HG03097 (cell line): ENCODE measurements at regions not wholly inside any gene's neighbourhood (a gene's known extent, or its start where the extent isn't known, plus 50 kb on each side); places are given as distances from the start of the nearest gene placed in this dataset.
A peak's percentile ranks its signal among the peaks of the same experiment; 100 is the strongest.

ENCODE experiments used
- ATAC-seq: cut with Tn5 transposase; IDR thresholded peaks from one replicate; pipeline ENCODE4 v1.9.1; 2021; ENCODE audit not compliant: unreplicated experiment, low FRiP score

DNA sequence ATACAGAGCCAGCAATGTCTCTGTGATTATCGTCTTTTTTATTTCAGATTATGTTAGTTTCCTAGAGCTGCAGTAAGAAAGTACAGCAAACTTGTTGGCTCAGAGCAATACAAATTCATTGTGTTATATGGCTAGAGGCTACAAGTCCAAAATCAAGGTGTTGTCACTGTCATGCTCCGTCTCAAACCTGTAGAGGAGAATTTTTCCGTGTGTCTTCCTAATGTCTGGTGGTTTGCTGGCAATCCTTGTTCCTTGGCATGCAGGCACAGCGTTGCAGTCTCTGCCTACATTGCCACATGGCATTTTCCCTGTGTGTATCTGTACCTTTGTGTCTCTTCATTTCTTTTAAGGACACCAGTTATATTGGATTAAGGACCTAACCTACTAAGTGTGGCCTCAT, 244.4 kb downstream of the LRRIQ3 start:
- ATAC-seq = no peak

GRCh38 chr1:73953186-73953585, 244.8 kb downstream of the LRRIQ3 start:
- no peak for ATAC-seq

DNA sequence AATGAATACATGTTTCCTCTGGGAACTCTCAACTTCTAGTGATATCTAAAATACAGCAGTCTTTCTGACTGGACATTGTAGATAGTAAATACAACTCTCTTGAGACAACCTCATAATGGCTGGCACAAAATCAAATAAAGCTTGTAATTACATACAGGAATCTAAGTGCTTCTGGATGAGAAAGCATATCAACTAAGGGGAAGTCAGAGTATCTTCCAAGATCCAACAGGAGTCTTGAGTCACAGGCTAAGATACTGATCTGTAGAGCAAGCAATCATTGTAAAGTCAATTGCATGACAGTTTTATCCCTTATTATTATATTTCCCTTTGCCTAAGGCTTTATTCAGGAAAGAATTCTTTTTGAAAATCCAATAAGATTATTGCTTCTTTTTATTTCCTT, 249.9 kb downstream of the LRRIQ3 start:
- no peak for ATAC-seq

- ATAC-seq = no peak
Observed at GRCh38 chr1:73947009-73947408, 251.0 kb downstream of the LRRIQ3 start.

DNA sequence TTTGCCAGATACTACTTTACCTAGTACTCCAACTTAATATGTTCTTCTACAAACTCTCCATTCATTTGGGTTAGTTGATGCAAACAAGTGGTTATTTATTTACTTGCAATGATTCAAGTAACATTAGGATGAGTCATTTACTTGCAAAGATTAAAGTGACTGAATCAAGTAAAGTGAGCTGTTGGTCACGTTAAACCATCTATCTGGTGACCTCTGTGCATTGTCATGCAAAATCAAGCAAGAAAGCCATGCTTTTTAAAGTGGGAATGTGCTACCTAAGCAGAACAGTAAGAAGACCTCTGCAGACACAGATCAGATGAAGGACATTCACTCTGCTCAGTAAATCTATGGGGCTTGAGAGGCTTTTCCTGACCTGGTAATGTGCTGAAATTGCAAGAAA, 254.7 kb downstream of the LRRIQ3 start:
- ATAC-seq = no peak

GRCh38 chr1:73930293-73930692, 267.7 kb downstream of the LRRIQ3 start:
- ATAC-seq = no peak

- ATAC-seq = no peak
Observed at GRCh38 chr1:73914951-73915350, 283.0 kb downstream of the LRRIQ3 start.

DNA sequence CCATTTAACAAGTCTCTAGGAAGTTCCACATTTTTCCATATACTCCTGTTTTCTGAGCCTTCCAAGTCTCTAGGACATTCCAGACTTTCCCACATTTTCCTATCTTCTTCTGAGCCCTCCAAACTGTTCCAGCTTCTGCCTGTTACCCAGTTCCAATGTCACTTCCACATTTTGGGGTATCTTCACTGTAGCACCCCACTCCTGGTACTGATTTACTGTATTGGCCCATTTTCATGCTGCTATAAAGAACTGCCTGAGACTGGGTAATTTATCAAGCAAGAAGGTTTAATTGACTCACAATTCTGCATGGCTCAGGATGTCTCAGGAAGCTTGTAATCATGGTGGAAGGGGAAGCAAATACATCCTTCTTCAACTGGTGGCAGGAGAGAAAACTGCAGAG, 285.0 kb downstream of the LRRIQ3 start:
- no peak for ATAC-seq

DNA sequence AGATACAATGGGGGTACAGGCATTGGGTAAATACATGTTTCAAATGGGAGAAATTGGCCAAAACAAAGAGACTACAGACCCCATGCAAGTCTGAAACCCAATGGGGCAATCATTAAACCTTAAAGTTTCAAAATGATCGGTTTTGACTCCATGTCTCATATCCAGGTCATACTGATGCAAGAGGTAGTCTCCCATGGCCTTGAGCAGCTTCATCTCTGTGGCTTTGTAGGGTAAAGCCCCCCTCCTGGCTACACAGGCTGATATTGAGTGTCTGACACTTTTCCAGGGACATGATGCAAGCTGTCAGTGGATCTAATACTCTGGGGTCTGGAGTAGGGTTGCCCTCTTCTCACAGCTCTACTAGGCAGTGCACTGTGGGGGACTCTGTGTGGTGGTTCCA, 286.1 kb downstream of the LRRIQ3 start:
- peak; percentile 54 for ATAC-seq

DNA sequence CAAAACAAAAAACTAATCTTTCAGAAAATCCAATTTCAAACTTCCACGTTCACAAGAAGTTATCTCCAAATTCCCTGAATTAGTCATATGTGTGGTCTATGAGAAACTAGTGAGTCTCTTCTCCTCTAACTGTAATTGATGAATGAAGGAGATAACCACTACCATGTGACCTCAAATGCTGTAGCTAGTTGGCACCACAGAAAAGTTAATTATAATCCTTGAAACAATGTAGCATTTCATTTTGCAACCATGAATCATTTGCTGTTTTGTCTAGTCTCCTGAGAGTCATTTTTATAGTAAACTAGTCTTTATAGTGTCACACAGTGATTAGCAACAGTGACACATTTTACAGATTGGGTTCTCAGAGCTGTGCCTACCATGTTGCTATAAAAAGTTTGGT, 287.5 kb downstream of the LRRIQ3 start:
- peak; percentile 61 for ATAC-seq

- no peak for ATAC-seq
Observed at GRCh38 chr1:73910062-73910461, 287.9 kb downstream of the LRRIQ3 start.

GRCh38 chr1:73909043-73909562, 288.9 kb downstream of the LRRIQ3 start:
- ATAC-seq = peak; percentile 57

GRCh38 chr1:73907051-73907450, 290.9 kb downstream of the LRRIQ3 start:
- ATAC-seq = no peak

DNA sequence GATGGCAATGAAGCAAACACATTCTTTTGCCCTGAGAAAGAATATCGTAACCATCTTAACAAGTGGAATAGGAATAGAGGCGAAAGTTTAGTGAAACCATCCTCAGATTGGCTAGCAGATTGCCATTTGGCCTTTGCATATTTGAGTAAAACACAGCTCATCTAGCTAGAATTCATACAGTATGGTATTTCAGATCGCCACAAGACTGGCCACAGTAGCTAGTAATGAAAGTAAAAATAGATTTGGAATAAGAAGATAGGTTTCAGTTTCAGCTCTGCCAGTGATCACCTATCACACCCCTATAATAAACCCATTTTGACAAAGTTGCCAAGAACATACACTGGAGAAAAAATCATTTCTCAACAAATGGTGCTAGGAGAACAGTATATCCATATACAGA, 294.9 kb downstream of the LRRIQ3 start:
- ATAC-seq = no peak

DNA sequence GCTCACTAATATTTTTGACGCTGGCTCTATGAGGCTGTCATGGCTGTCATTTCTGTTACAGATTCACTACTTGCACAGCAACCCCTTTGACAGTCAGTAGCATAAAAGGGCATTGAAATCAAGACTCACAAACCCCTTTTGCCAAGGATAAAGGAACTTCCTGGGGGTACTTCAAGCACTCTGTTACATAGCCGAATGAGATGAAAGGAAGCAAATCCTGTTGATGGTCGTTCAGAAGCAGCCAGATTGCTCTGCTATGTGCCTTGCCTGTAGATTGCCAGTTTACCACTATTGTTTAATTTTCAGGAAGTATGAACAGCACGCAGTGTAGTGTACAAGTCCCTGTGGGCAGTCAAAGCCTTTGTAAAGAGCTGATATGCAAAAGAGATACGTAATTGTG, 296.2 kb downstream of the LRRIQ3 start:
- no peak for ATAC-seq

GRCh38 chr1:73899311-73899710, 298.7 kb downstream of the LRRIQ3 start:
- no peak for ATAC-seq

GRCh38 chr1:73898540-73898939, 299.4 kb downstream of the LRRIQ3 start:
- no peak for ATAC-seq

DNA sequence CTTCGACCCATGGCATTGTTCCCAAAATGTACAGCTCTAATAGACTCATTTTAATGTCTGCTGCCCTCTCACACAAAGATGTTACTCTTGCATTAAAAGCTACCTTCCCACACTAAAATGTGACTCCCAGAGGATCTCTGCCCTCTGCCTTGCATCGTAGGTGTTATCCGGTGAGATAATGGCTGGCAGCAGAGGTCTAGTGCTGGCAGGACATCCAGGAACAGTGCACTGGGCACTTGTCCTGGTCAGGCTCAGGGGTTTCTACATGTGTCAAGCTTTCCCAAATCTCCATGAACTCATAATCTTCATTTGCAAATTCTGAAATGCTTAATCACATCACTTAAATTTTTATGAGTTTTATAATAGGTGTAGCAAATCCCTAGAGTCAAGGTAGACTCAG, 310.6 kb downstream of the LRRIQ3 start:
- ATAC-seq = no peak

DNA sequence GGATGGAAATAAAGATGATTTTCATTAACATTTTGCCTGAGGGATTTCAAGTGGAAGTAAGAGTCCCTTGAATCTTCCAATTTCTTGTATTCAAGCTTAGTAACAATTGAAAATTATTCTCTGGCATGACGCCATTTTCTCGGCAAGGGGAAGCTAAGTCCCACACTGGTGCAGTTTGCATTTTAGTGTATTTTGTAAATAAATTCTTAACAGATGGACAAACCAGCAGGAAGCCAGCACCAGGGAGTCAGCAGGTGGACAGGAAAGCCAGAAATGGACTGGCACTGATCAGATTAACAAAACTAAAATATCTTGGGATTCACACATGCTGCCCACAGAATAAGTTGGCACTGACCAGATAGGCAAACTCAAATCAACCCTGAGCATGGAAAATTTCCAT, 311.3 kb downstream of the LRRIQ3 start:
- no peak for ATAC-seq

DNA sequence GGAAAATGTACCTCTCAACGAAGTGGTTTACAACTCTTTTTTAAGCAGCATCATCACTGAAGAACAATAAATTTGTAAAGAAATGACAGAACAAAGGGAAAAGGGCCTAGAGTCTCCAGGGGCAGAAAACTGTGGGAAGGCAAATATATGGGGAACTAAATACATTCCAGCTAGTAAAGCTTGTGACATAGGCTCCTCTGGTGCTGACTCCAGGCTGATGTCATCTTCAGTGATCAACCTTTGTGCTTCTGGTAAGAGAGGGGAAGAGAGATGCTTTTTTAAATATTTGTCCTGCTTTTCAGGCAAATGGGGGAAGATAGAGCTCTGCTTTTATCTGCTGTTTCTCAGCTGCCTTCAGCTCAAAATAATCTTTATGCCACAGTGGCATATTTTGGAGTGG, 323.2 kb downstream of the LRRIQ3 start:
- ATAC-seq = no peak

GRCh38 chr1:73868810-73869336, 329.1 kb downstream of the LRRIQ3 start:
- ATAC-seq = no peak

GRCh38 chr1:73862355-73862754, 335.6 kb downstream of the LRRIQ3 start:
- ATAC-seq = no peak

DNA sequence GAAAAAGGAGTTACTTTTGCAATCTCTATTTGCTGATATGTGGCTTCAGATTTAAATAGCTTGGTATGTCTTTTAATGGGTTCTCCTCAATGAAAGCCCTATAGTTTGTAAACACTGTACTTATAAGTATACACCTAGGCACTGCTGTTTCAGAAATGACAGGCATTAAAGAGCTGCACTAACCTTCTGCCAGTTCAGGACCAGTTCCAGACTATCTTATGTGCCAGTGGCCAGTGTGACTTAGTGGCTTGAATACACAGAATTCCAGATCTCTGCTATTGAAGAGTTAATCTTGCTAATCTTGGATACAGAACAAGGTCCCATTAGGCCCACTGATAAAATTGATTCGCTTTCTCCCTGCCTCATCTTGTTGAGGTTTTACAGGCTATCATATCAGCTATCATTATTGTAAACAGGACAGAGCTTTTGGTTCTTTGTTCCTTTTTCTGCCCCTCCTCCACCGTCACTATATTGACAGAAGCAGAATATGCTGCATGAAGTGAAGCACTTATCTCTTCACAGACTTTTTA, 337.5 kb downstream of the LRRIQ3 start:
- ATAC-seq = no peak
